ENCODE measurements at regions not wholly inside any gene's neighbourhood (a gene's known extent, or its start where the extent isn't known, plus 50 kb on each side); places are given as distances from the start of the nearest gene placed in this dataset.

- Histone ChIP-seq H4K20me1 (ENCODE audit: insufficient read depth, poor library complexity, severe bottlenecking) (no peaks in the 10 kb centered on the region), H3K27me3 (no peaks in the 10 kb centered on the region), H3K9me3 (ENCODE audit: low read depth) (no peaks in the 10 kb centered on the region), H2AFZ (no peak overlapping the region), H3K4me3 (no peak overlapping the region), H3K27ac (no peak overlapping the region), H3K9me2 (replicated peaks; ENCODE audit: insufficient read depth) (no peaks in the 10 kb centered on the region), H3K4me1 (ENCODE audit: insufficient read depth) (no peaks in the 10 kb centered on the region), H3K79me2 (no peaks in the 10 kb centered on the region), H3K4me2 (no peak overlapping the region), H3K36me3 (replicated peaks; ENCODE audit: insufficient read depth, low read depth) (no peaks in the 10 kb centered on the region)
- TF ChIP-seq EZH2phosphoT487 (IDR thresholded peaks at IDR 0.05; ENCODE audit: low read depth, severe bottlenecking, unreplicated experiment): no peak
- TF ChIP-seq CTCF (IDR thresholded peaks at IDR 0.05; ENCODE audit: poor library complexity): no peak
- no peak for TF ChIP-seq EZH2 (IDR thresholded peaks at IDR 0.05; ENCODE audit: borderline replicate concordance)
- WGBS (ENCODE audit: low lambda C conversion rate, missing lambda C conversion rate): 10% methylated on average over 3 of the region's 3 CpGs
- DNase-seq (ENCODE audit: low spot score): no peak
Measured at GRCh38 chr12:38101753-38102152, 214.8 kb upstream of the ALG10B start.

- no peak overlapping the region for H3K27ac ChIP-seq
- H3K27me3 ChIP-seq: no peaks in the 10 kb centered on the region
- no peaks in the 10 kb centered on the region for H3K4me1 ChIP-seq (ENCODE audit: insufficient read depth)
- no peak for DNase-seq (ENCODE audit: low spot score)
- no peak overlapping the region for H2AFZ ChIP-seq
- H3K9me3 ChIP-seq (ENCODE audit: low read depth): no peaks in the 10 kb centered on the region
- no peak overlapping the region for H3K4me3 ChIP-seq
- no peaks in the 10 kb centered on the region for H4K20me1 ChIP-seq (ENCODE audit: insufficient read depth, poor library complexity, severe bottlenecking)
- no peaks in the 10 kb centered on the region for H3K79me2 ChIP-seq
- TF ChIP-seq CTCF (IDR thresholded peaks at IDR 0.05; ENCODE audit: poor library complexity) (no peak), EZH2 (IDR thresholded peaks at IDR 0.05; ENCODE audit: borderline replicate concordance) (no peak)
- H3K4me2 ChIP-seq: no peak overlapping the region
- H3K36me3 ChIP-seq (replicated peaks; ENCODE audit: insufficient read depth, low read depth): no peaks in the 10 kb centered on the region
- no peaks in the 10 kb centered on the region for H3K9me2 ChIP-seq (replicated peaks; ENCODE audit: insufficient read depth)
Measured at GRCh38 chr12:38102197-38102596, 214.4 kb upstream of the ALG10B start.

- H3K4me2 ChIP-seq: no peak overlapping the region
Measured at GRCh38 chr12:38110026-38110699, 206.4 kb upstream of the ALG10B start.

More at GRCh38 chr12:38110026-38110699, 206.4 kb upstream of the ALG10B start:
- H3K4me3 ChIP-seq: no peak overlapping the region
- H3K79me2 ChIP-seq: no peaks in the 10 kb centered on the region
- no peaks in the 10 kb centered on the region for H3K9me2 ChIP-seq (replicated peaks; ENCODE audit: insufficient read depth)
- H4K20me1 ChIP-seq (ENCODE audit: insufficient read depth, poor library complexity, severe bottlenecking): no peaks in the 10 kb centered on the region
- no peak overlapping the region for H2AFZ ChIP-seq
- H3K4me1 ChIP-seq (ENCODE audit: insufficient read depth): no peaks in the 10 kb centered on the region
- WGBS (ENCODE audit: low lambda C conversion rate, missing lambda C conversion rate): 64% methylated on average over 2 of the region's 2 CpGs
- H3K27ac ChIP-seq: no peak overlapping the region
- no peak for TF ChIP-seq EZH2phosphoT487 (IDR thresholded peaks at IDR 0.05; ENCODE audit: low read depth, severe bottlenecking, unreplicated experiment)
- TF ChIP-seq EZH2 (IDR thresholded peaks at IDR 0.05; ENCODE audit: borderline replicate concordance): no peak
- TF ChIP-seq CTCF (IDR thresholded peaks at IDR 0.05; ENCODE audit: poor library complexity): no peak
- H3K9me3 ChIP-seq (ENCODE audit: low read depth): no peaks in the 10 kb centered on the region
- no peak for DNase-seq (ENCODE audit: low spot score)
- H3K27me3 ChIP-seq: no peaks in the 10 kb centered on the region
- no peaks in the 10 kb centered on the region for H3K36me3 ChIP-seq (replicated peaks; ENCODE audit: insufficient read depth, low read depth)
